K562 (cell line): ENCODE measurements at regions not wholly inside any gene's neighbourhood (a gene's known extent, or its start where the extent isn't known, plus 50 kb on each side); places are given as distances from the start of the nearest gene placed in this dataset.

ENCODE experiments used
- ARNT ChIP-seq, 2 experiments: fragments of 450-650 bp; IDR thresholded peaks; 2 replicates each; pipeline ENCODE4 v1.6.1; 2016; ENCODE audit warnings: mild to moderate bottlenecking in 1 of 2
- CTCF ChIP-seq, 3 experiments: IDR thresholded peaks in 2 of 3; conservative IDR thresholded peaks in 1 of 3; 2 replicates each; pipeline ENCODE4 v1.5.1; 2011 to 2012; ENCODE audit warnings: low read length in 3 of 3, mild to moderate bottlenecking in 3 of 3, control low read depth in 2 of 3, improper control_type of control experiment in 1 of 3, inconsistent platforms in 1 of 3, low read depth in 1 of 3, mixed read lengths in 1 of 3, moderate library complexity in 1 of 3; ENCODE audit not compliant: insufficient read depth in 2 of 3
- DPF2 ChIP-seq: fragments of 450-650 bp; IDR thresholded peaks from 2 replicates; pipeline ENCODE4 v1.6.1; 2016
- GABPB1 ChIP-seq: sonication (generic); formaldehyde crosslinking; IDR thresholded peaks from 2 replicates; pipeline ENCODE4 v1.8.0; 2022; ENCODE audit warnings: mild to moderate bottlenecking, missing genetic modification reagents
- NFIC ChIP-seq: fragments of 450-650 bp; IDR thresholded peaks from 2 replicates; pipeline ENCODE4 v1.6.1; 2017; ENCODE audit warnings: mild to moderate bottlenecking, inconsistent platforms
- POLR2B ChIP-seq: fragments of 450-650 bp; IDR thresholded peaks from 2 replicates; pipeline ENCODE4 v1.6.1; 2018; ENCODE audit warnings: low read depth; ENCODE audit not compliant: partially characterized antibody
- TBL1XR1 ChIP-seq, 2 experiments: IDR thresholded peaks; 2 replicates each; pipeline ENCODE4 v1.6.1; 2012; ENCODE audit warnings: improper control_type of control experiment in 2 of 2, low read length in 2 of 2, mild to moderate bottlenecking in 1 of 2
- VEZF1 ChIP-seq: fragments of 200-800 bp; sonication (Bioruptor generic); IDR thresholded peaks from 2 replicates; pipeline ENCODE4 v1.6.1; 2017; ENCODE audit warnings: missing genetic modification characterization, missing compliant biosample characterization
- XRCC5 ChIP-seq: fragments of 200-400 bp; formaldehyde crosslinking; IDR thresholded peaks from 2 replicates; pipeline ENCODE4 v1.6.1; 2017; ENCODE audit warnings: low read depth, mild to moderate bottlenecking, low read length
- ZNF143 ChIP-seq: sonication (generic); formaldehyde crosslinking; IDR thresholded peaks from 2 replicates; pipeline ENCODE4 v1.9.0; 2022; ENCODE audit warnings: mild to moderate bottlenecking, missing genetic modification reagents
- ZNF24 ChIP-seq: fragments of 450-650 bp; IDR thresholded peaks from 2 replicates; pipeline ENCODE4 v1.6.1; 2016

- TF ChIP-seq ZNF24 (no peak), XRCC5 (no peak), CTCF (IDR thresholded peaks at IDR 0.05 in 2 of 3, conservative IDR thresholded peaks at IDR 0.05 in 1 of 3; ENCODE audit: insufficient read depth in 2 of 3, low read depth in 1 of 3, low read length in 3 of 3) (no peak), POLR2B (no peak), DPF2 (no peak), TBL1XR1 (IDR thresholded peaks at IDR 0.05; ENCODE audit: low read length in 2 of 2) (no peak), VEZF1 (no peak), ZNF143 (CRISPR knock-in tag) (no peak), GABPB1 (CRISPR knock-in tag) (no peak), NFIC (no peak), ARNT (IDR thresholded peaks at IDR 0.05) (no peak)
These were observed 970.4 kb downstream of the BRD1 start for GRCh38 chr22:48857202-48857805.
